HG02870 (cell line): ENCODE measurements at regions not wholly inside any gene's neighbourhood (a gene's known extent, or its start where the extent isn't known, plus 50 kb on each side); places are given as distances from the start of the nearest gene placed in this dataset.
"Not testable (repeated sequence)": the region's sequence is repeated elsewhere in the genome, so short reads cannot be mapped to it uniquely, and the experiment has no call there.

Experiments
- ATAC-seq: cut with Tn5 transposase; IDR thresholded peaks from one replicate; pipeline ENCODE4 v1.9.1; 2021; ENCODE audit warnings: mild to moderate bottlenecking, moderate library complexity; ENCODE audit not compliant: unreplicated experiment

DNA sequence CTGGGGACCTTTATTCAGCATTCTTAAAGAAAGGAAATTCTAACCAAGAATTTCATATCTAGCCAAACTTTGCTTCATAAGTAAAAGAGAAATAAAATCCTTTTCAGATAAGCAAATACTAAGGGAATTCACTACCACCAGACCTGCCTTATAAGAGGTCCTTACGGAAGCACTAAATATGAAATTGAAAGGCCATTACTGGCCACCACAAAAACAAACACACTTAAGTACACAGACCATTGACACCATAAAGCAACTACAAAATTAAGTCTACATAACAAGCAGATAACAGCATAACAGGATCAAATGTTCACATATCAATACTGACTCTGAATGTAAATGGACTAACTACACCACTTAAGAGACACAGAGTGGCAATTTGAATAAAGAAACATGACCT lies 361.4 kb upstream of the POU5F2 start:
- no peak for ATAC-seq

DNA sequence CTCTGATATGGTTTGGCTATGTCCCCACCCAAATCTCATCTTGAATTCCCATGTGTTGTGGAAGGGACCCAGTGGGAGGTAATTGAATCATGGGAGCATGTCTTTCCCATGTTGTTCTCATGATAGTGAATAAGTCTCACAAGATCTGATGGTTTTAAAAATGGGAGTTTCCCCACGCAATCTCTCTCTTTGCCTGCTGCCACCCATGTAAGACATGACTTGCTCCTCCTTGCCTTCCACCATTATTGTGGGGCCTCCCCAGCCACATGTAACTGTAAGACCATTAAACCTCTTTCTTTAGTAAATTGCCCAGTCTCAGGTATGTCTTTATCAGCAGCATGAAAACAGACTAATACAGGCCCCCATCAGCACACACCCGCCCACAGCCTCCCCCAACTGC lies 356.0 kb upstream of the POU5F2 start:
- not testable (repeated sequence) for ATAC-seq

DNA sequence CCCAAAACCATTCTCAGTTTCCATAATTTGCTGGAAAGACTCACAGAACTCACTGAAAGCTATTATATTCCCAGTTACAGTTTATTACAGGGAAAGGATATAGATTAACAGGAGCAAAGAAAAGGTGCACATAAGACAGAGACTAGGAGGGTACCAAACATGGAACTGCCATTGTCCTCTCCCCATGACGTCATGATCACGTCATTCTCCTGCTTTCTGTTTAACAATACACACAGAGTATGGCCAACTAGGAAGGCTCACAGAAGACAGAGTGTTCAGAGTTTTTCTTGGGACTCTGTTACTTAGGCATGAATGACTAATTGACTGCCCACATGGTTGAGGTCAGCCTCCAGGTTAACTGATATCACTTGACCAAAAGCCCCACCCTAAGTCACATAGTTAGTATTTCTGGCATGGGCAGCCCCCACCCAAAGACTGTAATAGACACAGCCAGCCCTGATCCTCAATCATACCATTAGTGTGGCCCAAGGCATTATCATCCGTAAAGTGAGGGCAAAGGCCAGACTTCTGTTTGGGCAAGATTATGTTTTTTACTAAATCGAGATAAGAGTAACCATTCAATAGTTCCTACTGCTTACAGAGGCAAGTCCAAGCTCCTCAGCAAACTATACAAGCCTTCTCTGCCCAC lies 353.5 kb upstream of the POU5F2 start:
- no peak for ATAC-seq

DNA sequence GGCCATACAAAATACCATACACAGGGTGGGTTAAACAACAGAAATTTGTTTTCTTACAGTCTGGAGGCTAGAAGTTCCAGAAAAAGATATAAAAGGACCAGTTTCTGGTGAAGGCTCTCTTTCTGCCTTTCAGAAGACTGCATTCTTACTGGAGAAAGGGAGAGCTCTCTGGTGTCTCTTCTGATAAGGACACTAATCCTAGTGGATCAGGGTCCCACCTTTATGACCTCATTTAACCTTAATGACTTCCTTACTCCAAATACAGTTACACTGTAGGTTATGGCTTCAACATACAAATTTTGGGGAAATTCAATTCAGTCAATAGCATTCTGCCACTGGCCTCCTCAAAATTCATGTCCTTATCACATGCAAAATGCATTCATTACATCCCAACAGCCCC lies 351.9 kb upstream of the POU5F2 start:
- ATAC-seq: no peak

DNA sequence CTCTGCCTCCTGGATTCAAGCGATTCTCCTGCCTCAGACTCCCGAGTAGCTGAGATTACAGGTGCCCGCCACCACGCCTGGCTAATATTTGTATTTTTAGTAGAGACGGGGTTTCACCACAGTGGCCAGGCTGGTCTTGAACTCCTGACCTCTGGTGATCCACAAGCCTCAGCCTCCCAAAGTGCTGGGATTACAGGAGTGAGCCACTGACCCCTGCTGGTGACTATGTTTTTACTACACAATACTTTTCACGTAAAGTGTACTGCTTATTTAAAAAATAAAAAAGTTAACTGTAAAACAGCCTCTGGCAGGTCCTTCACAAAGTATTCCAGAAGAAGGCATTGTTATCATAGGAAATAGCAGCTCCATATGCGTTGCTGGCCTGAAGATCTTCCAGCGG lies 345.2 kb upstream of the POU5F2 start:
- ATAC-seq: not testable (repeated sequence)

DNA sequence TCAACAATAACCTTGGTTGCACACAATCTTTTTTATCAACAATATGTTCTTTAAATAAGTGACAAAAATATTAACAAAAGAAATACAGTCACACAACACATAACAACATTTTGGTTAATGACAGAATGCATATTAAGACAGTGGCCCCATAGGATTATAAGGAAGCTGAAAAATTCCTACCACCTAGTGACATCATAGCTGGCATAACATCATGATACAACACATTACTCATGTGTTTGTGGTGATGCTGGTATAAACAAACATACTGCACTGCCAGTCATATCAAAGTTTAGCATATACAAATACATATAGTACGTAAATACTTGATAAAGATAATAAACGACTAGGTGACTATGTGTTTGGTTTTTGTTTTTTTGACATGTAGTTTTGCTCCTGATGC lies 344.8 kb upstream of the POU5F2 start:
- no peak for ATAC-seq

DNA sequence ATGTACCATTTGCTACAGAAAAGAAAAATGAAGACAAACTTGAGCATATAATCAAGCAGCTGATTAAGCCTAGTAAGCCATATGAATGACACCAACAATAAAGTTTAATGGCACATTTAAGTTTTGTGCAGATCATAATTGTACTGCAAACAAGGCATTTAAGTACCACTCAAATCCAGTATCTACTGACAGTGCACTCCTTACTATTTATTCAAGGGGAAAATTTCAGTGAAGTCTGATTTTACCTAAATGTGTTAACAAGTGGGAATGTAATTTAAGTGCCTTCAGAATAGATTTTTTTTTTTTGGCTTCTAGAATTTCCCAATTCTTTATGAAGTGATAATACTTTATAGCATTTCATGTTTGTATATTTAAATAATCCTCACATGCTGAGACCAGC lies 341.0 kb upstream of the POU5F2 start:
- no peak for ATAC-seq

DNA sequence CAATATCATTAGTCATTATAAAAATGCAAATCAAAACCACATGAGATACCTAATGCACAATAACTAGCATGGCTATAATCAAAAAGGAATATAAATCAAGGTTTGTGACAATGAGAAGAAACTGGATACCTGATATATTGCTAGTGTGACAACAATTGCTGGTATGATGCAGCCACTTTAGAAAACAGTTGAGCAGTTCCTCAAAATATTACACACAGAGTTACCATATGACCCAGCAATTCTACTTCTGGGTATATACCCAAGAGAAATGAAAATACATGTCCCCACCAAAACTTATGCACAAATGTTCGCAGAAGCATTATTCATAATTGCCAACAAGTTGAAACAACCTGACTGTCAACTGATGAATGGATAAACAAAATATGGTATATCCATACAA lies 339.7 kb upstream of the POU5F2 start:
- ATAC-seq: no peak

DNA sequence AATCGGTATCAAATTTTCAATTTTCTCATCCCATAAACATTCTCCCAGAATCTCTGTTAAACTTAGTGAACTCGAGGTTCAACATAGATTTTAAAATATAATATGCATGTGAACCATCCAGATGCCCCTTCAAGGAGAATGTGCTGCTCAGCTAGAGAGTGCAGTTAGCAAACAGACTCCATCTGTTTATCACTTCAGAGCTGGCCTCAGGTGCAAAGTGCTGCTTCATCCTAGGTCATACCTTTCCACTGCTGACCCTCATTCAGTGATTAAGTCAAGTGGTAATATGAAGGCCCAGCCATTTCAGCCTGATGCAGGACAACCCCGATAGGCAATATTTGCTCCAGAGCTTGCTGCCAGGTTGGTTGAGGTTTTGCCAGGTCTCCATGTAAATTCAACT lies 339.0 kb upstream of the POU5F2 start:
- ATAC-seq: no peak

DNA sequence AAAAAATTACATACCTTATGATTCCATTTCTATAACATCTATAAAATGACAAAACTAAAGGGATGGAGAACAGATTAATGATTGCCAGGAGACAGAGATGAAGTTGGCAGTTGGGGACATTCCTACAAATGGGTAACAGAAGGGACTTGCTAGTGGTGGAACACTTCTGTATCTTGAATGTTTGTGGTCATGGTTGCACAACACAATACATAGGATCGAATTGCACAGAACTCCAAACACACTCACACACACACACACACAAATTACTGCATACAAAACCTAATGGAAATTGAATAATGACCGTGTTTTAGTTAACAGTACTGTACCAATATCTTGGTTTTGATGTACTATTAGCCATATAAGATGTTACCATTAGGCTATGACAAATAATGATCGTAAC lies 330.7 kb upstream of the POU5F2 start:
- ATAC-seq: no peak

DNA sequence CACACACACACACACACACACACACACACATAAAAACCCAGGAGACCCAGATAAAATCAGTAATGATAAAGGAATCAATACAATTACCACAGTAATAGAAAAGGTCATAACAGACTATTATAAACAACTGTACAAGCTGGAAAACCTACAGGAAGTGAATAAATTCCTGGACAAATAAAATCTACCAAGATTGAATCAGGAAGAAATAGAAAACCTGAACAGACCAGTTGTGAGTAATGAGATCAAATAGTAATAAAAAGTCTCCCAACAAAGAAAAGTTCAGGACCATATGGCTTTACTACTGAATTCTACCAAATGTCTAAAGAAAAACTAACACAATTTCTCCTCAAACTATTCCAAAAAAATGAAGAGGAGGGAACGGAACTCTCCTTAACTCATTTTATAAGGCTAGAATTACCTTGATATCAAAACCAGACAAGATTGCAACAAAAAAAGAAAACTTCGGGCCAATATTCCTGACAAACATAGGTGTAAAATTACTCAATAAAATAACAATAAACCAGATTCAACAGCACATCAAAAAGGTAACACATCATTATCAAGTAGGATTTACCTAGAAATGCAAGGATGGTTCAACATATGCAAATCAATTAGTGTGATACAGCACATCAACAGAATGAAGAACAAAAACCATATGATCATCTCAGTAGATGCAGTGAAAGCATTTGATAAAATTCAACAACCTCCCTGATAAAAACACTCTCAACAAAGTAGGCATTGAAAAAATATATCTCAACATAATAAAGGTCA lies 325.2 kb upstream of the POU5F2 start:
- ATAC-seq: no peak

DNA sequence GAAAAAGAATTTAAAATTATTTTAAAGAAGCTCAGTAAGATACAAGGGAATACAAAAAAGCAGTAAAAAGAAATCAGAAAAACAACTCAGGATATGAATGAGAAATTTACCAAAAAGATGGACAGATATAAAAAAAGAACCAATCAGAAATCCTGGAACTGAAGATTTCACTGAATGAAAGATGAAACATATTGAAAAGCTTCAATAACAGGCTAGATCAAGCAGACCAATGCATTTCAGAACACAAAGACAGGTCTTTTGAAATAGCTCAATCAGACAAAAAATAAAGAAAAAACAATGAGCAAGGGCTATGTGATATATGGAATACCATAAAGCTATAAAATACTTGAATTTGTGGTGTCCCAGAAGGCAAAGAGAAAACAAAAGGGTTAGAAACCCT lies 322.6 kb upstream of the POU5F2 start:
- ATAC-seq: no peak

DNA sequence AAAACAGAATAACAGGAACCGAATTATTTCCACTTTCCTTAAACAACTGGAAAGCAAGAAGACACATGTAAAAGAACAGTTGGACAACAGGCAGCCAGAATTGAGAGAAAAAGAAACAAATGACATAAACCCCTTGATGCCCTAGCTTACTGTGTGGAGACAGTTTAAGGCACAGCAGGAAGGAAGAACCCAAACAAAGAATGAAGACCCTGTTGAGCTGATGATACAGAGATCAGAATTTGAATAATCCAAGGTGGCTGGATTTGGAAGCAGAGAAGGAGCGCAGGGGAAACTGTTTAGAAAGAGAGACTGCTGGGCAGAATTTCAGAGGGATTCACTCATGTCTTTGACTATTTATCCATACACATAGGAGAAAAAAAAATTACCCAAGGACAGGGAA lies 316.3 kb upstream of the POU5F2 start:
- ATAC-seq: no peak

DNA sequence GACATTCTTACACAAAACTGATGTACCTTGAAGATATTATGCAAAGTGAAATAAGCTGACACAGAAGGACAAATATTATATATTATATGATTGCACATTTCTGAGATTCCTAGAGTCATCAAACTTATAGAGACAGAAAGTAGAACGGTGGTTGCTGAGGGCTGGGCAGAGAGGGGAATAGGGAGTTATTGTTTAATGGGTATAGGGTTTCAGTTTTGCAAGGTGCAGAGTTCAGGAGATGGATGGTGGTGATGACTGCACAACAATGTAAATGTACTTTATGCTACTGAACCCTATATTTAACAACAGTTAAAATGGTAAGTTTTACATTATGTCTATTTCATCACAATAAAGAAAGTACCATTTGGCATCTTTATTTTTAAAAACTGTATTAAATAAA lies 315.8 kb upstream of the POU5F2 start:
- no peak for ATAC-seq

DNA sequence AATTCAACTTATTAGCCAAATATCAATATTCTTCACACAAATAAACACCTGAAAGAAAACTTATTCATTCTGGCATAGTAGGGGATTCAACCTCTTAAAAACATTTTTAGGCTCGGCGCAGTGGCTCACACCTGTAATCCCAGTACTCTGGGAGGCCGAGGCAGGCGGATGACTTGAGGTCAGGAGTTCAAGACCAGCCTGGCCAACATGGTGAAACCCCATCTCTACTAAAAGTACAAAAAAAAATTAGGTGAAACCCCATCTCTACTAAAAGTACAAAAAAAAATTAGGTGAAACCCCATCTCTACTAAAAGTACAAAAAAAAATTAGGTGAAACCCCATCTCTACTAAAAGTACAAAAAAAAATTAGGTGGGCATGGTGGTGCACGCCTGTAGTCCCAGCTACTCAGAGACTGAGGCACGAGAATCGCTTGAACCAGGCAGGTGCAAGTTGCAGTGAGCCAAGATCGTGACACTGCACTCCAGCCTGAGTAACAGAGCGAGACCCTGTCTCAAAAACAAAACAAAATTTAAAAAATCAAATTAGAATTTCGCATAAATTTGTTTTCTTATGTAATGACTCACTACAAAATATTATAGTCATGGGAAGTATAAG lies 308.0 kb upstream of the POU5F2 start:
- ATAC-seq: peak; percentile 74

DNA sequence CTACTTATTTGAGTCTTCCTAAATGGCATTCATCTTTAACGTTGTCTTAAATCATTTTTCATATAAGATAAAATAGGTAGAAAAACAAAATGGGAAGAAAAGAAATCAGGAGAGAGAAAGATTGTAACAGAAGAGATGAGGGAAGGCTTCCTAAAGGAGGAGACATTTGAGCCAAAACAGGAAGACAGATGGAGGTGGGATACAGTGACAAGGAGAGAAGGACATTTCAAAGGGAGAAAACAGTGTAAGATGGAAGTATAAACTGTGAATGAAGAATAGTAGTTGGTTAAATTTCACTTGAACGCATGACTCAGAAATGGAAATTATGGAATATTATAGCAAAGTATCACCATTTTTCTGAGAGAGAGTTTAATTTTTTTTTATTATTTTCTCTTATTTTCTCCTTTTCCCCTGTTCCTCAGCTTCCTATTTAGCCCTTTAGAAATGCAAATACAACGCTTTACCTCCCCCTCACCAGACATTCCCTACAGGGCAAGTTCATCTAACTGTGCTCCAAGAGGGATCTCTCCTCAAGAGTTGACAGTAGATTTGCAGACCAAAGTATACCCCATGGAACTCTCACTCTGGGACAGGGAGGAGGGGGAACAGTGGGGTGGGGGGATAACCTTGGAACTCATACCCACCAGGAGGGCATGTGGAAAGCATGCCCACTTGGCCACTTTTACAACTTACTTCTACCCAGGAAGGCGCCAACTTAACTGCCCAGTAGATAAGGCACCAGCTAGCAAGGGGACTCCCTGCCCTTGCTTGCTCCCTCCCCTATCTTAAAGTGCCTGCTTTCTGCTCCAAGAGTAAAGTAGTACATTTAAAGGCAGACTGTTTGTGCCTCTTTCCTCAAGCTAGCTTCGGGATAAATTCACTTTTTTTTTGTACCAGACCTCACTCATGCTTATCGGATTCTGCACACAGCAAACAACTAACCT lies 304.7 kb upstream of the POU5F2 start:
- ATAC-seq: no peak

DNA sequence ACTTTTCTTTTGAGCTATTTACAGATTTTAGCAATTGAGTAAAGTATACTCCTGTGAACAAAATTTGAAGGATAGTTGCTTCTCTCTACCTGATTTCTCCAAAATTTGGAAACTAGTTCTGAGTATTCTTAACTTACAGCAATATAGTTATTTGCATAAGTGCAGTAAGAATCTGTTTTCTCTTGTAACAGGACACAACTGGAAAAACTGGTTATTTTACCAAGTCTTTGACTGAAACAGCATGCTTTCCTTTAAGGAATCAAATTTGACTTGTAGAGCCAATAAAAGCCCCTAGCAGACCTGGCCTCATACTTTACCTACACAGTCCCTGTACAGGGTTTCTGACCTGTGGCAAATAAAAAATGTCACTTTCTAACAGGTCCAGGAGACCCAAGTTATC lies 301.9 kb upstream of the POU5F2 start:
- ATAC-seq: no peak

DNA sequence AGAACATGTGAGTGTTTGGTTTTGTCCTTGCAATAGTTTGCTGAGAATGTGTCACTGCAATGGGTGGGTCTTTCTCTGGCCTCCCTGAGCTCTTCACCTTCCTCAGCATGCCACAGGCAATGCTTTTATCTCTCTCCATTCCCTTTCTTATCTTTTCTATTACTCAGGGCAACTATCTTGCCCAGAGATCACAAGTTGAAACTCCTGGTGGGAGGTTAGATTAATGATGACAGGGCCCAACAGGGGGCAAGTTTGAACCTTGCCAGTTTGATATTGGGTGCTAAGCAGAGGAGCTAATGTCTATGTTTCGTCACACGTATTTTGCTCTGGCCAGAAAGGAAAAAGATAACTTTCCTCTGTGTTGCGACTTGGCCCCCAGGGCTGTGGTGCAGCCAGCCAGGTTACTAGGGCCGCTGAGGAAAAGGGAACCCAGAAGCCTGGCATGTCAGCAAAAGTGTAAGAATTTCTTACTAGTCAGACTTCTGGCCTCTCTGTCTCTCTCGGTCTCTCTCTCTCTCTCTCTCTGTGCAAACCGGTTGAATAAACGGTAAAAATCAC lies 299.3 kb upstream of the POU5F2 start:
- no peak for ATAC-seq

DNA sequence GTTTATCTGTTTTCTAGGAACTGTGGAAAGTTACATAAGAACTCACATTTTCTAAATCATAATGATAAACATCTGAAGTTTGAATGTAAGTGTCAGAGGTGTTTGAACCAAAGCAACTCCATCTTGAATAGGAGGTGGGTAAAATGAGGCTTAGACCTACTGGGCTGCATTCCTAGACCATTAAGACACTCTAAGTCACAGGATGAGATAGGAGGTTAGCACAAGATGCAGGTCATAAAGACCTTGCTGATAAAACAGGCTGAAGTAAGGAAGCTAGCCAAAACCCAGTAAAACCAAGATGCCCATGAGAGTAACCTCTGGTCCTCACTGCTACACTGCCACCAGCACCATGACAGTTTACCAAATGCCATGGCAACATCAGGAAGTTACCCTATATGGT lies 297.7 kb upstream of the POU5F2 start:
- no peak for ATAC-seq

DNA sequence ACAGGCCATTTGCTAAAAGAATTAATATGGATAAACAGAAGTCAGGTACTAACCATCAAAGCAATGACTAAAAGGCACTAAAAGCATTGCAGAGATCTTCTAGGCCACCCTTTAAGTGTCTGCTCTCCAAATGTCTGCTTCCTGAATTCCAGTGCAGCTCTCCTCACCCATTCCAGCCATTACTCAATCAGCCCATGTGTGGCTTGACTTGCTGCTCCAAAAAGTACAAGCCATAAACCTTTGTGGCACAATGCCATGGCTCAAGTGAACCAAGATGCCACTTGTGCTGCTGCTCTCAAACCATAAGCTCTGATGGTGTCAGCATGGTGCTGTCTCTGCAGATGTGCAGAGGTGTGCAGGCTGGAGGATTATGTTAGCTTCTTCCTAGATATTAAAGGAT lies 290.2 kb upstream of the POU5F2 start:
- ATAC-seq: no peak

DNA sequence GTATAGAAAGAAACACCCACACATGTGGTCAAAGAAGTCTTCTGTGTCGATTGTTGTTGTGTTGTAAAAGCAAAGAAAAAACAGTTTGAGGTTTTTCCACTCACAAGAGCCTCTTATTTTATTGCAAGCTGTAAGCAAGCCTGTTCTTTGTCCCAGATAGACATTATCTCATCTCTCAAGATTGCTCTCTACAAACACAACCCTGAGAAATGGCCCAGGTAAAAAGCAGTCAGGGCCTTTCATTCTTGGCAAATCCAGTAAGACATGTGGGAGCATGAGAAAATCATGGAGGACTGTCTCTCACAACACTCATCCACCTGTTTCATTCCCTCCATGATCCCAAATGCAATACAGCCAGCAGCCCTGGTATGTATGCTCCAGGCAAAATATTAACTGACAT lies 286.6 kb upstream of the POU5F2 start:
- ATAC-seq: no peak
